A673 (cell line): ENCODE measurements at regions not wholly inside any gene's neighbourhood (a gene's known extent, or its start where the extent isn't known, plus 50 kb on each side); places are given as distances from the start of the nearest gene placed in this dataset.

ENCODE experiments used
- EZH2 ChIP-seq: fragments of 200-600 bp; sonication (generic); IDR thresholded peaks from 2 replicates; pipeline ENCODE4 v1.6.1; 2017; ENCODE audit warnings: borderline replicate concordance, low read depth, mild to moderate bottlenecking, mixed read lengths, antibody characterized with exemption, low read length; ENCODE audit not compliant: poor library complexity, severe bottlenecking
- TF ChIP-seq, protein P1 (sequence below): fragments of 300-800, 200-600 bp; sonication (generic); conservative IDR thresholded peaks from 2 replicates; pipeline ENCODE4 v1.5.1; 2017; ENCODE audit warnings: low read depth, mild to moderate bottlenecking, antibody characterized with exemption, low read length, moderate library complexity, mixed read lengths

DNA sequence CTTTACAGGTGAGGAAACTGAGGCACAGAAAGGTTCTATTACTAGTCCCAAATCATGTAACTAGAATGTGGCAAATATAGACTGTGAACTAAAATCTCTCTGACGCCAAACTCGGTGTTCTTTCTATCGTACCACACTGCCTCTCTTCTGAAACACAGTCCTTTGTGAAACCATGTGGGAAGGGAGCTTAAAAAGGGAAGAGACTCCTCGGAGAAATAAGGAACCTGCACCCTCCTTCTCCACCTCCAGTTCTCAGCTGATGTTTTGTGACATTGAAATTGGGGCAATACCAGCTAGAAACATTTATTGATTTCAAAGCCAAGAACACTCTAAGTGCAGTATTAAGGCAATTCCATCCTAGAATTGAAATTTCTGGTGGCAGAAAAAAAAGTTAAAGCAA is 76.4 kb upstream of the DRD2 start:
- TF ChIP-seq, protein P1, sequence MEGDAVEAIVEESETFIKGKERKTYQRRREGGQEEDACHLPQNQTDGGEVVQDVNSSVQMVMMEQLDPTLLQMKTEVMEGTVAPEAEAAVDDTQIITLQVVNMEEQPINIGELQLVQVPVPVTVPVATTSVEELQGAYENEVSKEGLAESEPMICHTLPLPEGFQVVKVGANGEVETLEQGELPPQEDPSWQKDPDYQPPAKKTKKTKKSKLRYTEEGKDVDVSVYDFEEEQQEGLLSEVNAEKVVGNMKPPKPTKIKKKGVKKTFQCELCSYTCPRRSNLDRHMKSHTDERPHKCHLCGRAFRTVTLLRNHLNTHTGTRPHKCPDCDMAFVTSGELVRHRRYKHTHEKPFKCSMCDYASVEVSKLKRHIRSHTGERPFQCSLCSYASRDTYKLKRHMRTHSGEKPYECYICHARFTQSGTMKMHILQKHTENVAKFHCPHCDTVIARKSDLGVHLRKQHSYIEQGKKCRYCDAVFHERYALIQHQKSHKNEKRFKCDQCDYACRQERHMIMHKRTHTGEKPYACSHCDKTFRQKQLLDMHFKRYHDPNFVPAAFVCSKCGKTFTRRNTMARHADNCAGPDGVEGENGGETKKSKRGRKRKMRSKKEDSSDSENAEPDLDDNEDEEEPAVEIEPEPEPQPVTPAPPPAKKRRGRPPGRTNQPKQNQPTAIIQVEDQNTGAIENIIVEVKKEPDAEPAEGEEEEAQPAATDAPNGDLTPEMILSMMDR = no peak
- TF ChIP-seq EZH2 = no peak
